ENCODE measurements at regions not wholly inside any gene's neighbourhood (a gene's known extent, or its start where the extent isn't known, plus 50 kb on each side); places are given as distances from the start of the nearest gene placed in this dataset.

GRCh38 chr6:169161572-169162167 is 92.0 kb downstream of the THBS2 start:
- no peak for DNase-seq (ENCODE audit: low spot score)
- ChIA-PET CTCF (no interaction called here), POLR2A (ENCODE audit: low non-redundant PET) (no interaction called here)
- peak overlapping the region; percentile 78 for H3K27ac ChIP-seq
- no peak for TF ChIP-seq CTCF (conservative IDR thresholded peaks at IDR 0.05; ENCODE audit: low read depth)

GRCh38 chr6:169160855-169161560 is 92.6 kb downstream of the THBS2 start:
- TF ChIP-seq CTCF (conservative IDR thresholded peaks at IDR 0.05; ENCODE audit: low read depth), result no peak
- no peak overlapping the region for H3K27ac ChIP-seq
- no peak for DNase-seq (ENCODE audit: low spot score)
- POLR2A ChIA-PET (ENCODE audit: low non-redundant PET), result no interaction called here
- CTCF ChIA-PET, result interaction anchor here (0.6 kb wide), 1 partner anchor 8 kb away, joined by 3 read pairs; no protein-coding TSS in a partner anchor

GRCh38 chr6:169160091-169160854 is 93.4 kb downstream of the THBS2 start:
- TF ChIP-seq CTCF (conservative IDR thresholded peaks at IDR 0.05; ENCODE audit: low read depth), result no peak
- no peak for DNase-seq (ENCODE audit: low spot score)
- POLR2A ChIA-PET (ENCODE audit: low non-redundant PET), result no interaction called here
- no peak overlapping the region for H3K27ac ChIP-seq
- CTCF ChIA-PET, result interaction anchor here (0.6 kb wide), 1 partner anchor 8 kb away, joined by 3 read pairs; no protein-coding TSS in a partner anchor

- ChIA-PET CTCF (no interaction called here), POLR2A (ENCODE audit: low non-redundant PET) (no interaction called here)
- no peak for TF ChIP-seq CTCF (conservative IDR thresholded peaks at IDR 0.05; ENCODE audit: low read depth)
- no peak for DNase-seq (ENCODE audit: low spot score)
- no peak overlapping the region for H3K27ac ChIP-seq
Measured at GRCh38 chr6:169159331-169159730, 94.3 kb downstream of the THBS2 start.

GRCh38 chr6:169158691-169159090 is 95.0 kb downstream of the THBS2 start:
- DNase-seq (ENCODE audit: low spot score), result no peak
- CTCF ChIA-PET, result no interaction called here
- H3K27ac ChIP-seq, result no peak overlapping the region
- POLR2A ChIA-PET (ENCODE audit: low non-redundant PET), result no interaction called here
- TF ChIP-seq CTCF (conservative IDR thresholded peaks at IDR 0.05; ENCODE audit: low read depth), result no peak

GRCh38 chr6:169158174-169158573 is 95.5 kb downstream of the THBS2 start:
- TF ChIP-seq CTCF (conservative IDR thresholded peaks at IDR 0.05; ENCODE audit: low read depth), result no peak
- no peak overlapping the region for H3K27ac ChIP-seq
- DNase-seq (ENCODE audit: low spot score), result no peak
- ChIA-PET POLR2A (ENCODE audit: low non-redundant PET) (no interaction called here), CTCF (no interaction called here)
